Liver (tissue), 8 donors: ENCODE measurements at regions not wholly inside any gene's neighbourhood (a gene's known extent, or its start where the extent isn't known, plus 50 kb on each side); places are given as distances from the start of the nearest gene placed in this dataset.

Experiments
- DNase-seq: peaks from one replicate; pipeline ENCODE4 v3.0.0-alpha.2; 2017; ENCODE audit warnings: low spot score
- H3K27ac ChIP-seq, 2 donors: one replicate each; pipeline ENCODE4 v1.7.0; 2013; ENCODE audit warnings: inconsistent platforms in 2 of 2, low read length in 2 of 2, control low read depth in 1 of 2, low read depth in 1 of 2, mild to moderate bottlenecking in 1 of 2
- H3K27me3 ChIP-seq, 4 donors: one replicate each; pipeline versions ENCODE4 v1.6.1 to v1.7.0; 2013; ENCODE audit warnings: low read length in 3 of 4, inconsistent platforms in 1 of 4, mild to moderate bottlenecking in 1 of 4, moderate library complexity in 1 of 4; ENCODE audit not compliant: control insufficient read depth in 4 of 4, insufficient read depth in 4 of 4
- H3K36me3 ChIP-seq, 4 donors: one replicate each; pipeline versions ENCODE4 v1.6.1 to v1.7.0; 2013; ENCODE audit warnings: low read length in 3 of 4, mild to moderate bottlenecking in 3 of 4, low read depth in 1 of 4, moderate library complexity in 1 of 4; ENCODE audit not compliant: control insufficient read depth in 4 of 4, insufficient read depth in 3 of 4
- H3K4me1 ChIP-seq, 4 donors: one replicate each; pipeline versions ENCODE4 v1.6.1 to v1.7.0; 2013; ENCODE audit warnings: low read length in 3 of 4, mild to moderate bottlenecking in 3 of 4, moderate library complexity in 1 of 4; ENCODE audit not compliant: control insufficient read depth in 4 of 4, insufficient read depth in 4 of 4
- H3K4me3 ChIP-seq, 3 donors: one replicate each; pipeline versions ENCODE4 v1.6.1 to v1.7.0; 2013; ENCODE audit warnings: low read length in 3 of 3, control low read depth in 1 of 3, low read depth in 1 of 3, mild to moderate bottlenecking in 1 of 3
- H3K9ac ChIP-seq, 2 donors: one replicate each; pipeline ENCODE4 v1.7.0; 2013; ENCODE audit warnings: low read length in 2 of 2, mild to moderate bottlenecking in 2 of 2, moderate library complexity in 2 of 2, control low read depth in 1 of 2, low read depth in 1 of 2
- H3K9me3 ChIP-seq, 4 donors: one replicate each; pipeline versions ENCODE4 v1.6.1 to v1.7.0; 2013; ENCODE audit warnings: low read length in 3 of 4; ENCODE audit not compliant: control insufficient read depth in 4 of 4
- ATF3 ChIP-seq: IDR thresholded peaks from 2 replicates; pipeline ENCODE4 v1.6.1; 2016; ENCODE audit warnings: antibody characterized with exemption
- EGR1 ChIP-seq, 2 donors: IDR thresholded peaks; 2 replicates each; pipeline ENCODE4 v1.6.1; 2016 to 2018; ENCODE audit warnings: antibody characterized with exemption in 2 of 2, low read depth in 2 of 2
- FOXA1 ChIP-seq: IDR thresholded peaks from 2 replicates; pipeline ENCODE4 v1.6.1; 2016; ENCODE audit warnings: antibody characterized with exemption
- FOXA2 ChIP-seq: IDR thresholded peaks from 2 replicates; pipeline ENCODE4 v1.6.1; 2016; ENCODE audit warnings: antibody characterized with exemption
- GABPA ChIP-seq, 2 donors: IDR thresholded peaks in 1 of 2; conservative IDR thresholded peaks in 1 of 2; 2 replicates each; pipeline ENCODE4 v1.6.1; 2016; ENCODE audit warnings: antibody characterized with exemption in 2 of 2, mild to moderate bottlenecking in 1 of 2, moderate library complexity in 1 of 2
- HNF4A ChIP-seq, 2 donors: conservative IDR thresholded peaks; 2 replicates each; pipeline ENCODE4 v1.6.1; 2016; ENCODE audit warnings: antibody characterized with exemption in 2 of 2, mild to moderate bottlenecking in 2 of 2
- HNF4G ChIP-seq: IDR thresholded peaks from 2 replicates; pipeline ENCODE4 v1.6.1; 2016; ENCODE audit warnings: antibody characterized with exemption
- JUND ChIP-seq, 2 donors: IDR thresholded peaks; 2 replicates each; pipeline ENCODE4 v1.6.1; 2016; ENCODE audit warnings: antibody characterized with exemption in 2 of 2
- MAX ChIP-seq: IDR thresholded peaks from 2 replicates; pipeline ENCODE4 v1.6.1; 2016; ENCODE audit warnings: antibody characterized with exemption
- NR2F2 ChIP-seq: IDR thresholded peaks from 2 replicates; pipeline ENCODE4 v1.6.1; 2016; ENCODE audit warnings: antibody characterized with exemption
- RAD21 ChIP-seq, 2 donors: IDR thresholded peaks; 2 replicates each; pipeline ENCODE4 v1.6.1; 2016; ENCODE audit warnings: antibody characterized with exemption in 2 of 2, mild to moderate bottlenecking in 2 of 2
- RXRA ChIP-seq, 2 donors: IDR thresholded peaks; 2 replicates each; pipeline ENCODE4 v1.6.1; 2017 to 2018; ENCODE audit warnings: antibody characterized with exemption in 2 of 2, mild to moderate bottlenecking in 1 of 2
- SP1 ChIP-seq: IDR thresholded peaks from 2 replicates; pipeline ENCODE4 v1.6.1; 2018; ENCODE audit warnings: antibody characterized with exemption, mild to moderate bottlenecking
- TAF1 ChIP-seq: conservative IDR thresholded peaks from 2 replicates; pipeline ENCODE4 v1.6.1; 2016; ENCODE audit warnings: antibody characterized with exemption, mild to moderate bottlenecking
- YY1 ChIP-seq: IDR thresholded peaks from 2 replicates; pipeline ENCODE4 v1.6.1; 2016; ENCODE audit warnings: antibody characterized with exemption, mild to moderate bottlenecking
- WGBS: extraction: QIAGEN DNeasy Blood & Tissue Kit; methylation state at CpG from one replicate; pipeline ENCODE4 v1.1.7; 2013; 5-methylcytosine and 5-hydroxymethylcytosine counted together
- TF ChIP-seq, protein P1 (sequence below): IDR thresholded peaks from 2 replicates; pipeline ENCODE4 v1.6.1; 2016; ENCODE audit warnings: antibody characterized with exemption, mild to moderate bottlenecking
- TF ChIP-seq, protein P2 (sequence below): IDR thresholded peaks from 2 replicates; pipeline ENCODE4 v1.6.1; 2016; ENCODE audit warnings: antibody characterized with exemption
- TF ChIP-seq, protein P3 (sequence below): fragments of 150-350 bp; IDR thresholded peaks from 2 replicates; pipeline ENCODE4 v1.5.1; 2017; ENCODE audit warnings: improper control_type of control experiment, low read depth, low read length; ENCODE audit not compliant: missing input control
- donor health status: healthy.
- donor health status: healthy.
- donor health status: healthy.
- donor health status: healthy.
- donor health status: healthy.

GRCh38 chr22:48018346-48018745 lies 1255.9 kb downstream of the TBC1D22A start:
- H3K4me3 ChIP-seq = no peak overlapping the region
- TF ChIP-seq JUND (IDR thresholded peaks at IDR 0.05) = no peak
- no peak for TF ChIP-seq HNF4G
- no peak for TF ChIP-seq RXRA (IDR thresholded peaks at IDR 0.05)
- TF ChIP-seq, protein P1, sequence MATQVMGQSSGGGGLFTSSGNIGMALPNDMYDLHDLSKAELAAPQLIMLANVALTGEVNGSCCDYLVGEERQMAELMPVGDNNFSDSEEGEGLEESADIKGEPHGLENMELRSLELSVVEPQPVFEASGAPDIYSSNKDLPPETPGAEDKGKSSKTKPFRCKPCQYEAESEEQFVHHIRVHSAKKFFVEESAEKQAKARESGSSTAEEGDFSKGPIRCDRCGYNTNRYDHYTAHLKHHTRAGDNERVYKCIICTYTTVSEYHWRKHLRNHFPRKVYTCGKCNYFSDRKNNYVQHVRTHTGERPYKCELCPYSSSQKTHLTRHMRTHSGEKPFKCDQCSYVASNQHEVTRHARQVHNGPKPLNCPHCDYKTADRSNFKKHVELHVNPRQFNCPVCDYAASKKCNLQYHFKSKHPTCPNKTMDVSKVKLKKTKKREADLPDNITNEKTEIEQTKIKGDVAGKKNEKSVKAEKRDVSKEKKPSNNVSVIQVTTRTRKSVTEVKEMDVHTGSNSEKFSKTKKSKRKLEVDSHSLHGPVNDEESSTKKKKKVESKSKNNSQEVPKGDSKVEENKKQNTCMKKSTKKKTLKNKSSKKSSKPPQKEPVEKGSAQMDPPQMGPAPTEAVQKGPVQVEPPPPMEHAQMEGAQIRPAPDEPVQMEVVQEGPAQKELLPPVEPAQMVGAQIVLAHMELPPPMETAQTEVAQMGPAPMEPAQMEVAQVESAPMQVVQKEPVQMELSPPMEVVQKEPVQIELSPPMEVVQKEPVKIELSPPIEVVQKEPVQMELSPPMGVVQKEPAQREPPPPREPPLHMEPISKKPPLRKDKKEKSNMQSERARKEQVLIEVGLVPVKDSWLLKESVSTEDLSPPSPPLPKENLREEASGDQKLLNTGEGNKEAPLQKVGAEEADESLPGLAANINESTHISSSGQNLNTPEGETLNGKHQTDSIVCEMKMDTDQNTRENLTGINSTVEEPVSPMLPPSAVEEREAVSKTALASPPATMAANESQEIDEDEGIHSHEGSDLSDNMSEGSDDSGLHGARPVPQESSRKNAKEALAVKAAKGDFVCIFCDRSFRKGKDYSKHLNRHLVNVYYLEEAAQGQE = no peak
- TF ChIP-seq ATF3 = no peak
- TF ChIP-seq, protein P2, sequence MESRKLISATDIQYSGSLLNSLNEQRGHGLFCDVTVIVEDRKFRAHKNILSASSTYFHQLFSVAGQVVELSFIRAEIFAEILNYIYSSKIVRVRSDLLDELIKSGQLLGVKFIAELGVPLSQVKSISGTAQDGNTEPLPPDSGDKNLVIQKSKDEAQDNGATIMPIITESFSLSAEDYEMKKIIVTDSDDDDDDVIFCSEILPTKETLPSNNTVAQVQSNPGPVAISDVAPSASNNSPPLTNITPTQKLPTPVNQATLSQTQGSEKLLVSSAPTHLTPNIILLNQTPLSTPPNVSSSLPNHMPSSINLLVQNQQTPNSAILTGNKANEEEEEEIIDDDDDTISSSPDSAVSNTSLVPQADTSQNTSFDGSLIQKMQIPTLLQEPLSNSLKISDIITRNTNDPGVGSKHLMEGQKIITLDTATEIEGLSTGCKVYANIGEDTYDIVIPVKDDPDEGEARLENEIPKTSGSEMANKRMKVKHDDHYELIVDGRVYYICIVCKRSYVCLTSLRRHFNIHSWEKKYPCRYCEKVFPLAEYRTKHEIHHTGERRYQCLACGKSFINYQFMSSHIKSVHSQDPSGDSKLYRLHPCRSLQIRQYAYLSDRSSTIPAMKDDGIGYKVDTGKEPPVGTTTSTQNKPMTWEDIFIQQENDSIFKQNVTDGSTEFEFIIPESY = no peak
- no peak for TF ChIP-seq FOXA2
- no peak for TF ChIP-seq HNF4A (conservative IDR thresholded peaks at IDR 0.05)
- no peak for TF ChIP-seq YY1
- no peak for TF ChIP-seq RAD21 (IDR thresholded peaks at IDR 0.05)
- no peak for TF ChIP-seq MAX
- TF ChIP-seq FOXA1 = no peak
- TF ChIP-seq GABPA (IDR thresholded peaks at IDR 0.05 in 1 of 2, conservative IDR thresholded peaks at IDR 0.05 in 1 of 2) = no peak
- TF ChIP-seq, protein P3, sequence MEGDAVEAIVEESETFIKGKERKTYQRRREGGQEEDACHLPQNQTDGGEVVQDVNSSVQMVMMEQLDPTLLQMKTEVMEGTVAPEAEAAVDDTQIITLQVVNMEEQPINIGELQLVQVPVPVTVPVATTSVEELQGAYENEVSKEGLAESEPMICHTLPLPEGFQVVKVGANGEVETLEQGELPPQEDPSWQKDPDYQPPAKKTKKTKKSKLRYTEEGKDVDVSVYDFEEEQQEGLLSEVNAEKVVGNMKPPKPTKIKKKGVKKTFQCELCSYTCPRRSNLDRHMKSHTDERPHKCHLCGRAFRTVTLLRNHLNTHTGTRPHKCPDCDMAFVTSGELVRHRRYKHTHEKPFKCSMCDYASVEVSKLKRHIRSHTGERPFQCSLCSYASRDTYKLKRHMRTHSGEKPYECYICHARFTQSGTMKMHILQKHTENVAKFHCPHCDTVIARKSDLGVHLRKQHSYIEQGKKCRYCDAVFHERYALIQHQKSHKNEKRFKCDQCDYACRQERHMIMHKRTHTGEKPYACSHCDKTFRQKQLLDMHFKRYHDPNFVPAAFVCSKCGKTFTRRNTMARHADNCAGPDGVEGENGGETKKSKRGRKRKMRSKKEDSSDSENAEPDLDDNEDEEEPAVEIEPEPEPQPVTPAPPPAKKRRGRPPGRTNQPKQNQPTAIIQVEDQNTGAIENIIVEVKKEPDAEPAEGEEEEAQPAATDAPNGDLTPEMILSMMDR = no peak
- no peak for TF ChIP-seq TAF1
- TF ChIP-seq EGR1 (IDR thresholded peaks at IDR 0.05; ENCODE audit: low read depth in 2 of 2) = no peak
- TF ChIP-seq NR2F2 = no peak
- TF ChIP-seq SP1 = no peak
- H3K27me3 ChIP-seq = peaks cover 0 to 6% (median 3%) of the 10 kb centered on the region in 4 donors
- H3K4me1 ChIP-seq = no peaks in the 10 kb centered on the region
- no peaks in the 10 kb centered on the region for H3K36me3 ChIP-seq
- H3K27ac ChIP-seq = no peak overlapping the region
- H3K9me3 ChIP-seq = peaks cover 6 to 12% (median 9%) of the 10 kb centered on the region in 4 donors
- H3K9ac ChIP-seq = no peak overlapping the region
- 64% methylated on average over 5 of the region's 5 CpGs for WGBS
- DNase-seq = no peak
